Left lung (tissue), 4 donors: ENCODE measurements at regions not wholly inside any gene's neighbourhood (a gene's known extent, or its start where the extent isn't known, plus 50 kb on each side); places are given as distances from the start of the nearest gene placed in this dataset.
A peak's percentile ranks its signal among the peaks of the same experiment; 100 is the strongest.

Source experiments
- ATAC-seq: fragments of 200-7000 bp; cut with Tn5 transposase; one replicate; pipeline ENCODE4 v1.9.1; 2020; ENCODE audit warnings: moderate library complexity
- DNase-seq, 4 donors: peaks; one replicate each; pipeline ENCODE4 v3.0.0-alpha.2; 2013 to 2020
- H3K27ac ChIP-seq, 2 donors: fragments of 200-600 bp; sonication (generic) in 1 of 2; one replicate each; pipeline versions ENCODE4 v1.5.0 to v1.8.0; 2020 to 2021
- H3K27me3 ChIP-seq, 2 donors: fragments of 200-600 bp; sonication (generic) in 1 of 2; one replicate each; pipeline versions ENCODE4 v1.5.0 to v1.8.0; 2020 to 2021
- H3K36me3 ChIP-seq, 2 donors: fragments of 200-600 bp; sonication (generic) in 1 of 2; one replicate each; pipeline versions ENCODE4 v1.5.0 to v1.8.0; 2020 to 2021
- H3K4me1 ChIP-seq, 2 donors: fragments of 200-600 bp; one replicate each; pipeline ENCODE4 v1.8.0; 2021
- H3K4me3 ChIP-seq, 2 donors: fragments of 200-600 bp; sonication (generic) in 1 of 2; one replicate each; pipeline versions ENCODE4 v1.5.0 to v1.8.0; 2020 to 2021; ENCODE audit warnings: mild to moderate bottlenecking in 1 of 2
- H3K9me3 ChIP-seq, 2 donors: fragments of 200-600 bp; sonication (generic) in 1 of 2; one replicate each; pipeline versions ENCODE4 v1.5.0 to v1.8.0; 2020 to 2021
- intact Hi-C, 2 donors: fragments of 100-400 bp; cut with DNase I; formaldehyde crosslinking; loops; one replicate each; pipeline versions ENCODE4 v1.11.2 to v1.14.2; 2022
- TF ChIP-seq, protein P1 (sequence below), 2 donors: fragments of 200-600 bp; sonication (generic) in 1 of 2; IDR thresholded peaks; one replicate each; pipeline versions ENCODE4 v1.5.0 to v1.8.0; 2021; ENCODE audit warnings: antibody characterized with exemption in 2 of 2
- donor health status: DM: no; HTN: yes; CAD: no.
- donor health status: DM: no; HTN: no; CAD: no.

DNA sequence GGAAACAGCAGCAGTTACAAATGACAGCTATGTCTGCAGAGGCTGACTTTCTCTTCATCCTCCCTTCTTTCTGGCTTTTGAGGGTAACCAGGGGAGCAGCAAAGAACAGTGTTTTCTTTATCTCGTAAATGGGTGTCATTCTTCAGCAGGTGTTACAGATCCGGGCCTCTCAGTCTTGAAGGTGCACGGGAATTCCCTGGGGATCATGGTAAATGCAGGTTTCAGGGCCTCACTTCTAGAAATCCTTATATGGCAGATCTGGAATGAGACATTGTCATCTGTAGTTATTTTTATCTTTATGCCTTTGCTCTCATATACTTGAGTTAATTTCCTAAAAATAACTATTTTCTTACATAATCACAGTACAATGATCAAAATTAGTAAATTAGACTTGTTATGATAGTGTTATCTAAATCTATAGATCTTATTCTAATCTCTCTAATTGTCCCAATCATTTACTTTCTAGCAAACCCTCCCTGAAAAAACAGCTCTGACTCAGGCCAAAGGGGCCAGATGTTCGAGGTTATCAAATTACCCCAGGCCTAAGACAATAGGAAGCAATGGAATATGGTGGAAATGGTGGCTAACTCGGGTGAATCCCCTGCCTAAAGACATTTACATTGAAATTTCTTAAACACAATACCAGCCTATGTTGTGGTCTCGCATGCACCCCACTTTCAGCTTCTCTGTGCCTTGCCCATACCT, 145.0 kb downstream of the CAND1 start:
- Histone ChIP-seq H3K27me3 (no peaks in the 10 kb centered on the region), H3K9me3 (no peaks in the 10 kb centered on the region), H3K4me3 (no peak overlapping the region), H3K27ac (no peak overlapping the region), H3K36me3 (no peaks in the 10 kb centered on the region), H3K4me1 (no peaks in the 10 kb centered on the region)
- DNase-seq, result no peak
- ATAC-seq, result no peak
- intact Hi-C loops, result loop anchor here in 1 of 2 donors (10.0 kb wide), 1 partner anchor 49 kb away; no protein-coding TSS in a partner anchor
- TF ChIP-seq, protein P1, sequence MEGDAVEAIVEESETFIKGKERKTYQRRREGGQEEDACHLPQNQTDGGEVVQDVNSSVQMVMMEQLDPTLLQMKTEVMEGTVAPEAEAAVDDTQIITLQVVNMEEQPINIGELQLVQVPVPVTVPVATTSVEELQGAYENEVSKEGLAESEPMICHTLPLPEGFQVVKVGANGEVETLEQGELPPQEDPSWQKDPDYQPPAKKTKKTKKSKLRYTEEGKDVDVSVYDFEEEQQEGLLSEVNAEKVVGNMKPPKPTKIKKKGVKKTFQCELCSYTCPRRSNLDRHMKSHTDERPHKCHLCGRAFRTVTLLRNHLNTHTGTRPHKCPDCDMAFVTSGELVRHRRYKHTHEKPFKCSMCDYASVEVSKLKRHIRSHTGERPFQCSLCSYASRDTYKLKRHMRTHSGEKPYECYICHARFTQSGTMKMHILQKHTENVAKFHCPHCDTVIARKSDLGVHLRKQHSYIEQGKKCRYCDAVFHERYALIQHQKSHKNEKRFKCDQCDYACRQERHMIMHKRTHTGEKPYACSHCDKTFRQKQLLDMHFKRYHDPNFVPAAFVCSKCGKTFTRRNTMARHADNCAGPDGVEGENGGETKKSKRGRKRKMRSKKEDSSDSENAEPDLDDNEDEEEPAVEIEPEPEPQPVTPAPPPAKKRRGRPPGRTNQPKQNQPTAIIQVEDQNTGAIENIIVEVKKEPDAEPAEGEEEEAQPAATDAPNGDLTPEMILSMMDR (IDR thresholded peaks at IDR 0.05), result no peak

DNA sequence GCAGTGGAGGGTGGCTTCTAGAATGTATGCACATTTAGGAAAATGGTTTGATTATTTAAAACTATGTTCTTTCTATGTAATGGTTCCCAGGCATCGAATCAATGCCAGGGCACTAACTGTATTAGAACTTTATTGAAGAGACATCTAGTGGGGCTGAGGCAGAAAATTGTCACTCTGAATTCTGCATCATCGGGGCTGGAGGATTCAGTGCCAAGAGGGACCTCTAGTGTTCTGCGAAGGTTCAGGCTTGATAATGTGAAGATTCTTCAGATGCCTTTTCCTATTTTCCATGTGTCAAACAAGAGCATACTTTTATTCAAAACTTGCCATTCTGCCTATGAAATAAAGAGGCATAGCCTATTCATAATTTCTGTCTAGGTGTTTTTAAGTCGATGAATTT, 146.3 kb downstream of the CAND1 start:
- Histone ChIP-seq H3K27ac (no peak overlapping the region), H3K36me3 (no peaks in the 10 kb centered on the region), H3K4me3 (no peak overlapping the region), H3K27me3 (no peaks in the 10 kb centered on the region), H3K9me3 (no peaks in the 10 kb centered on the region), H3K4me1 (no peaks in the 10 kb centered on the region)
- peak; percentile 54 for ATAC-seq
- DNase-seq, result peak in 1 of 4 donors; percentile 50
- TF ChIP-seq, protein P1 (IDR thresholded peaks at IDR 0.05), result peak in 1 of 2 donors; percentile 36
- intact Hi-C loops, result loop anchor here in 1 of 2 donors (10.0 kb wide), 1 partner anchor 51 kb away; no protein-coding TSS in a partner anchor

DNA sequence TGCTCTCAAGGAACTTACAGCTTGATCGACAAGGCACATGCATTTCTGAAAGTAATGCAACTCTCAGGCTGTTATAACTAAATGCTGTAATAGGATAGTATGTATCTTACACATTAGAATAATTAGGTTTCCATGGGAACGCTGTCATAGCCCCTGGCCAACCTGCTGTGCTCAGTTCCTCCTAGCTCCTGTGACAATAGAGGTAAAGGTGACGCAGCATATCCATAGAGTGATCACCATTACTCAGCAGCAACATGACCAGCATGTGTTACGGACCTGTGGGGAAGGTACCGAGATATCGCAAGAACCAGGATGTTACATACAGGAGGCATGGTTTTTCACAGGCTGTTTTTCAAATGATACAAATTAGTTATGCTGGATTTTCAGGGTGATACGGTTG, 150.7 kb downstream of the CAND1 start:
- ATAC-seq, result no peak
- H3K27me3 ChIP-seq, result no peaks in the 10 kb centered on the region
- TF ChIP-seq, protein P1 (IDR thresholded peaks at IDR 0.05), result no peak
- H3K9me3 ChIP-seq, result no peaks in the 10 kb centered on the region
- no peaks in the 10 kb centered on the region for H3K4me1 ChIP-seq
- DNase-seq, result no peak
- no peak overlapping the region for H3K27ac ChIP-seq
- intact Hi-C loops, result loop anchor here in 1 of 2 donors (10.0 kb wide), 1 partner anchor 55 kb away; no protein-coding TSS in a partner anchor
- H3K36me3 ChIP-seq, result no peaks in the 10 kb centered on the region
- no peak overlapping the region for H3K4me3 ChIP-seq

- intact Hi-C loops, result no loop called here
- ATAC-seq, result no peak
- no peaks in the 10 kb centered on the region for H3K4me1 ChIP-seq
- no peak for DNase-seq
- no peaks in the 10 kb centered on the region for H3K36me3 ChIP-seq
- no peak overlapping the region for H3K4me3 ChIP-seq
- TF ChIP-seq, protein P1 (IDR thresholded peaks at IDR 0.05), result no peak
- H3K9me3 ChIP-seq, result no peaks in the 10 kb centered on the region
- no peak overlapping the region for H3K27ac ChIP-seq
- no peaks in the 10 kb centered on the region for H3K27me3 ChIP-seq
Measured at GRCh38 chr12:67420506-67420905, 151.3 kb downstream of the CAND1 start.

GRCh38 chr12:67422081-67422480, 152.9 kb downstream of the CAND1 start:
- no peaks in the 10 kb centered on the region for H3K36me3 ChIP-seq
- intact Hi-C loops, result no loop called here
- peaks cover 0 to 6% of the 10 kb centered on the region in 2 donors for H3K4me1 ChIP-seq
- H3K27me3 ChIP-seq, result no peaks in the 10 kb centered on the region
- no peak overlapping the region for H3K27ac ChIP-seq
- H3K4me3 ChIP-seq, result no peak overlapping the region
- ATAC-seq (no peak), DNase-seq (no peak)
- H3K9me3 ChIP-seq, result no peaks in the 10 kb centered on the region
- TF ChIP-seq, protein P1 (IDR thresholded peaks at IDR 0.05), result no peak
